ENCODE measurements at regions not wholly inside any gene's neighbourhood (a gene's known extent, or its start where the extent isn't known, plus 50 kb on each side); places are given as distances from the start of the nearest gene placed in this dataset.

GRCh38 chr12:92468358-92469020 is 234.3 kb upstream of the PLEKHG7 start:
- H3K4me2 ChIP-seq, result no peak overlapping the region

GRCh38 chr12:92467886-92468285 is 234.9 kb upstream of the PLEKHG7 start:
- 0 out of 2 replicates have a peak, but pooled peaks cover 7% of the 10 kb centered on the region for H3K9me2 ChIP-seq (ENCODE audit: insufficient read depth)
- peak in 1 of 2 experiments; percentile 3 for DNase-seq
- H3K9me3 ChIP-seq (ENCODE audit: insufficient read depth, low read depth), result no peaks in the 10 kb centered on the region
- no peaks in the 10 kb centered on the region for H4K20me1 ChIP-seq (ENCODE audit: insufficient read depth)
- no peaks in the 10 kb centered on the region for H3F3A ChIP-seq (ENCODE audit: insufficient read depth, low read depth)
- no peaks in the 10 kb centered on the region for H3K27me3 ChIP-seq (ENCODE audit: insufficient read depth, low read depth)
- H2AFZ ChIP-seq, result 0 out of 2 replicates have a peak overlapping the region, but pooled peaks have one; percentile 71
- no peak overlapping the region for H3K4me2 ChIP-seq
- no peak overlapping the region for H3K4me3 ChIP-seq
- ChIA-PET CTCF (no interaction called here), POLR2A (ENCODE audit: unreplicated experiment) (no interaction called here)
- no peak for TF ChIP-seq EZH2 (IDR thresholded peaks at IDR 0.05; ENCODE audit: low read depth)
- TF ChIP-seq CTCF (conservative IDR thresholded peaks at IDR 0.05), result no peak
- H3K27ac ChIP-seq, result no peak overlapping the region
- peaks cover 11% of the 10 kb centered on the region; the same call in 1 of the 2 replicates for H3K4me1 ChIP-seq (replicated peaks; ENCODE audit: insufficient read depth)
- H3K36me3 ChIP-seq (ENCODE audit: low read depth), result no peaks in the 10 kb centered on the region
- H3K79me2 ChIP-seq (ENCODE audit: low read depth), result no peaks in the 10 kb centered on the region
- no TSS peak for BruUV-seq (replicated peaks)
- intact Hi-C loops (cut with micrococcal nuclease; ENCODE audit: unreplicated experiment), result no loop called here

More at GRCh38 chr12:92468358-92469020, 234.3 kb upstream of the PLEKHG7 start:
- H3K27ac ChIP-seq, result no peak overlapping the region
- no peak overlapping the region for H2AFZ ChIP-seq
- no peaks in the 10 kb centered on the region for H3K9me3 ChIP-seq (ENCODE audit: insufficient read depth, low read depth)
- POLR2A ChIA-PET (ENCODE audit: unreplicated experiment), result no interaction called here
- H4K20me1 ChIP-seq (ENCODE audit: insufficient read depth), result no peaks in the 10 kb centered on the region
- 0 out of 2 replicates have a peak, but pooled peaks cover 8% of the 10 kb centered on the region for H3K4me1 ChIP-seq (replicated peaks; ENCODE audit: insufficient read depth)
- no peak for DNase-seq
- H3K9me2 ChIP-seq (ENCODE audit: insufficient read depth), result 0 out of 2 replicates have a peak, but pooled peaks cover 7% of the 10 kb centered on the region
- no TSS peak for BruUV-seq (replicated peaks)
- intact Hi-C loops (cut with micrococcal nuclease; ENCODE audit: unreplicated experiment), result no loop called here
- CTCF ChIA-PET, result no interaction called here
- no peaks in the 10 kb centered on the region for H3K36me3 ChIP-seq (ENCODE audit: low read depth)
- no peaks in the 10 kb centered on the region for H3K79me2 ChIP-seq (ENCODE audit: low read depth)
- TF ChIP-seq EZH2 (IDR thresholded peaks at IDR 0.05; ENCODE audit: low read depth), result no peak
- no peak for TF ChIP-seq CTCF (conservative IDR thresholded peaks at IDR 0.05)
- H3F3A ChIP-seq (ENCODE audit: insufficient read depth, low read depth), result no peaks in the 10 kb centered on the region
- no peak overlapping the region for H3K4me3 ChIP-seq
- no peaks in the 10 kb centered on the region for H3K27me3 ChIP-seq (ENCODE audit: insufficient read depth, low read depth)

- DNase-seq, result no peak
- no peaks in the 10 kb centered on the region for H3K9me2 ChIP-seq (ENCODE audit: insufficient read depth)
- ChIA-PET CTCF (no interaction called here), POLR2A (ENCODE audit: unreplicated experiment) (no interaction called here)
- peaks cover 24% of the 10 kb centered on the region for H3K4me1 ChIP-seq (replicated peaks; ENCODE audit: insufficient read depth)
- H4K20me1 ChIP-seq (ENCODE audit: insufficient read depth), result no peaks in the 10 kb centered on the region
- H3K4me3 ChIP-seq, result no peak overlapping the region
- H3K79me2 ChIP-seq (ENCODE audit: low read depth), result no peaks in the 10 kb centered on the region
- no peak overlapping the region for H2AFZ ChIP-seq
- no peak overlapping the region for H3K4me2 ChIP-seq
- no peaks in the 10 kb centered on the region for H3K36me3 ChIP-seq (ENCODE audit: low read depth)
- H3F3A ChIP-seq (ENCODE audit: insufficient read depth, low read depth), result no peaks in the 10 kb centered on the region
- TF ChIP-seq CTCF (conservative IDR thresholded peaks at IDR 0.05), result no peak
- no peaks in the 10 kb centered on the region for H3K27me3 ChIP-seq (ENCODE audit: insufficient read depth, low read depth)
- intact Hi-C loops (cut with micrococcal nuclease; ENCODE audit: unreplicated experiment), result no loop called here
- no peaks in the 10 kb centered on the region for H3K9me3 ChIP-seq (ENCODE audit: insufficient read depth, low read depth)
- no peak overlapping the region for H3K27ac ChIP-seq
- BruUV-seq (replicated peaks), result no TSS peak
These were observed 236.1 kb upstream of the PLEKHG7 start for GRCh38 chr12:92466391-92467305.
